ENCODE measurements at regions not wholly inside any gene's neighbourhood (a gene's known extent, or its start where the extent isn't known, plus 50 kb on each side); places are given as distances from the start of the nearest gene placed in this dataset.
"Not testable (repeated sequence)": the region's sequence is repeated elsewhere in the genome, so short reads cannot be mapped to it uniquely, and the experiment has no call there.

DNA sequence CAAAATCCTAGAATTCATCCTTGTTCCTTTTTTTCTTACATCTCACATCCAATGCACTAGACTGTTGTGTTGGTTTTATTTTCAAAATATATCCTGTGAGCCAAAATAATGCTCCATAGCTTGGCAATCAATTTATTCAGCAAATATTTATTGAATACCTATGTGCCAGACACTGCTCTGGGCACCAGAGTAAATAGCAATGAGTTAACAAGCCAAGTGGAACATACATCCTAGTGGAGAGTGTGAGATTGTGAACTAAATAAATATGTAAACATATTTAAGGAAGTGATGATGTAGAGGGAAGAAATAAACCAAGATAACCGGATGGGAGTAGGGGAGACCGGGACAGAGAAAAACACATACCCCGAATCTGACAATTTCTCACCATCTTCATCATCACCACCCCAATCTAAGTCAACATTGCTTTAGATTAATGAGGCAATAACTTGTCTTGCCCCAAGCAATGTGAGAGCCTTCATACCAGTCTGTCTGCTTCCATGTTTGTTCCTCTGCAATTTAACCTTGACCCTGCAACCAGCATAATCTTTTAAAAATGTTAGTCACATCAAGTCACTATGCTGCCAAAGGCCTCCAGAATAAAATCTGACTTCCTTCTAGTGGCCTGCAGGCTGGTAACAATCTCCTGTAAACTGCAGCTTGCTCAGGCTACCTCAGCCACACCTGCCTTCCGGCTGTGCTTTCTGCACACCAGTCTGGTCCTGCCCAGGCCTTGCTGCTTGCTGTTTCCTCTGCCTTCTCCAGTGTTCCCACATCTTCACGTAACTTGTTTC is 199.2 kb downstream of the DLEU7 start:
- no peak for DNase-seq (ENCODE audit: low spot score)

DNA sequence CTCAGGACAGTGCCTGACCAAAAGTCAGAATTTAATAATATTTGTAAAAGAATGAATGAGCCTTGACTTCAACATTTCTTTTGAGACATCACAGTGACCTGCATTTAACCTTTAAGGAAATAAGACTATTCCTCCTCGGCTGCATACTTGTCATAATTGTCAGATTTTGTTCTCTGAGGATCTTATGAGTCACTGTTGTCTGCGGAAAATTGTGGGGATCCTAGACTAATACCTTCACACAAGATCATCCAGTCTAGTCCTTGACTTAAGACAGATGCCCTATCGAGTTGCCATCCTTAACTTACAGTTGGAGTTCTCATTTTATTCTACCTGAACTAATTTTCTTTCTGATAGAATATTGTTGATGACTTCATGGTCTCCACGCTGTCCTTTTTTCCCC is 198.4 kb downstream of the DLEU7 start:
- intact Hi-C loops (cut with DNase I), result no loop called here
- DNase-seq (ENCODE audit: low spot score), result no peak

More for the DNA sequence above, 199.2 kb downstream of the DLEU7 start:
- intact Hi-C loops (cut with DNase I), result no loop called here

- DNase-seq (ENCODE audit: low spot score), result no peak
- intact Hi-C loops (cut with DNase I), result no loop called here
Measured at GRCh38 chr13:50646070-50646469, 197.4 kb downstream of the DLEU7 start.

- no peak for DNase-seq (ENCODE audit: low spot score)
- intact Hi-C loops (cut with DNase I), result no loop called here
Measured at GRCh38 chr13:50649211-50649610, 194.3 kb downstream of the DLEU7 start.

- intact Hi-C loops (cut with DNase I), result no loop called here
- DNase-seq (ENCODE audit: low spot score), result no peak
Measured at GRCh38 chr13:50650592-50651504, 192.6 kb downstream of the DLEU7 start.

- intact Hi-C loops (cut with DNase I), result no loop called here
- DNase-seq (ENCODE audit: low spot score), result no peak
Measured at GRCh38 chr13:50651922-50652321, 191.6 kb downstream of the DLEU7 start.

DNA sequence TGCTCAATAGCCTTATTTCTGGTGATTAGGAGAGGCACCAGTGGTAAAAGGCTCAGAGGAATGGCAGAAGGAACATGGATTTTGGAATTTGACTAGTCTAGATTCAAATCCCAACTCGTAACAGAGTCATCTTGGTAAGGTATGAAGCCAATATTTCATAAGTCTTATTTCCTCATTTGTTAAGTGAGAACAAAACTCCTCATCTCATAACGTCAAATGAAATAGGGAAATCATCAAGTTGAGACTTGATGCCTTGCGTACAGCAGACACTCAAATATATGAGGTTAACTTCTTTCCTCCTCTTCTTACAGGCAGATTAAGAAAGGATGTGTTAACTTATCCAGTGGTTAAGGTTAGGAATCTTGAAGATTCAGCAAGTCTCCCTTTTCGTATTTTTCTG is 189.2 kb downstream of the DLEU7 start:
- no peak for DNase-seq (ENCODE audit: low spot score)
- intact Hi-C loops (cut with DNase I), result no loop called here

DNA sequence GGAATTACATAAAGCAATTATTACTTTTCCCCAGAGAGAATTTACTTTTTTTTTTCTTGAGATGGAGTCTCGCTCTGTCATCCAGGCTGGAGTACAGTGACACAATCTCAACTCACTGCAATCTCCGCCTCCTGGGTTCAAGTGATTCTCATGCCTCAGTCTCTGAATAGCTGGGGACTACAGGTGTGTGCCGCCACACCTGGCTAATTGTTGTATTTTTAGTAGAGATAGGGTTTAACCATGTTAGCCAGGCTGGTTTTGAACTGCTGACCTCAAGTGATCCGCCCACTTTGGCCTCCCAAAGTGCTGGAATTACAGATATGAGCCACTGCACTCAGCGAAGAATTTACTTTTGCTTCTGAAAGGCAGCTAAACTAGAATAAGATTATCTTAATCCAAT is 181.6 kb downstream of the DLEU7 start:
- DNase-seq (ENCODE audit: low spot score); intact Hi-C loops (cut with DNase I): not testable (repeated sequence)

- no peak for DNase-seq (ENCODE audit: low spot score)
- intact Hi-C loops (cut with DNase I), result no loop called here
Measured at GRCh38 chr13:50664951-50665350, 178.5 kb downstream of the DLEU7 start.

- intact Hi-C loops (cut with DNase I), result no loop called here
- DNase-seq (ENCODE audit: low spot score), result no peak
Measured at GRCh38 chr13:50668049-50668448, 175.4 kb downstream of the DLEU7 start.

- no peak for DNase-seq (ENCODE audit: low spot score)
- intact Hi-C loops (cut with DNase I), result no loop called here
Measured at GRCh38 chr13:50668691-50669271, 174.7 kb downstream of the DLEU7 start.

DNA sequence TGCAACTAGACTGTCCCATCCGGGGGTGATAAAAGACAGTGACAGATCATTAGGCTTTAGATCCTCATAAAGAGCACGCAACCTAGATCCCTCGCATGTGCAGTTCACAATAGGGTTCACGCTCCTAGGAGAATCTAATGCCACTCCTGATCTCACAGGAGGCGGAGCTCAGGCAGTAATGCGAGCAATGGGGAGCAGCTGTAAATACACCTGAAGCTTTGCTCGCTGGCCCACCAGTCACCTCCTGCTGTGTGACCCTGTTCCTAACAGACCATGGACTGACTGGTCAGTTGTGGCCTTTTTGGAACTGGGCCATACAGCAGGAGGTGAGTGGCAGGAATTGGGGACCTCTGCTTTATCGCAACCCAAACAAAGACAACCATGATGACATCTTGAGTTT is 173.2 kb downstream of the DLEU7 start:
- intact Hi-C loops (cut with DNase I), result no loop called here
- no peak for DNase-seq (ENCODE audit: low spot score)

DNA sequence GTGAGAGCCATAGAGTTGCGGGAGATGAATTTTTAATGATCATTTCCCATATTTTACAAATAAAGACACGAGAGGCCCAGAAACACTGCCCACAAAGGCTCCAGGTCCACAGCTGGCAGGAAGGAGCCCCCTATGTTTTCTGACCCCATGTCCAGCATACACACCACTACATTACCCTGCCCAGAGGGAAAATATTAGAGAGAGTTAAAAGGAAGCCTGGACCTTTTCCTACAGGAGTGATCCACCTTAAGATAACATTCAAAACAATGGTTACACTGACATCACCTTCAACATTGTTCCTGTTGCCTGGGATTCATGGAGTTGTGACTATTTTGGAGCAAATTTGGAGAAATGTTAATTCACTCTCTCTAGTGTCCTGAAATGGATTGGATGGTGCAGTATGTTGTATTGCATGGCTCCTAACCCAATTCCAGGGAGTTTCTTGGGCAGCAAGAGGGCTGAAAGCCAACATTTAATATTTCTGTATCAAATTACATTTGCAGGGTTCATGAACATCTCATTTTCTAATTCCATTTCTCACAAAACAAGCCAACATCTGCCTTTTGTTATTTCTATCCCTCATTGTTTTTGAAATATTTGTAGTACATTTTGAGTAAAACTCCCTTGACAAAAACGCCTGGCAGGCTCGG is 172.5 kb downstream of the DLEU7 start:
- no peak for DNase-seq (ENCODE audit: low spot score)
- intact Hi-C loops (cut with DNase I), result no loop called here

- DNase-seq (ENCODE audit: low spot score), result no peak
- intact Hi-C loops (cut with DNase I), result no loop called here
Measured at GRCh38 chr13:50671497-50671850, 172.0 kb downstream of the DLEU7 start.

DNA sequence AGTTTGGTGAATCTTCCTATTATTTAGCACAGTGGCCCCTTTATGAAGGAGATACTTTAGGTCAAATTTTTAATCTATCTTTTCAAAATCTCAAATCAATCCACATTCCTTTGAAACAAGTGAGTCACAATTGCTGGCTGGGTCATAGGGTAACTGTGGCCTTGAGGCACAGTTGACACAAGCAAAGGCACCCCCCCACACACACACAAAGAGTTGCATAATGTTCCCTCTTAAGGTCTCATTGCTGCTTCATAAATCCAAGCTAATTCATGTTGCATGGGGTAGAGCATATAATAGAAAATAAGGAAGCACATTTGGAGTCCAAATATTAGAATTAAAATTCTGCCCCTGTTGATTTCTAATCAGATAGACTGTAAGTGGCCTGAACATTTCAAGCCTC is 171.5 kb downstream of the DLEU7 start:
- no peak for DNase-seq (ENCODE audit: low spot score)
- intact Hi-C loops (cut with DNase I), result no loop called here

- intact Hi-C loops (cut with DNase I), result no loop called here
- DNase-seq (ENCODE audit: low spot score), result no peak
Measured at GRCh38 chr13:50675651-50676050, 167.8 kb downstream of the DLEU7 start.

- intact Hi-C loops (cut with DNase I), result no loop called here
- DNase-seq (ENCODE audit: low spot score), result no peak
Measured at GRCh38 chr13:50676602-50677001, 166.9 kb downstream of the DLEU7 start.

DNA sequence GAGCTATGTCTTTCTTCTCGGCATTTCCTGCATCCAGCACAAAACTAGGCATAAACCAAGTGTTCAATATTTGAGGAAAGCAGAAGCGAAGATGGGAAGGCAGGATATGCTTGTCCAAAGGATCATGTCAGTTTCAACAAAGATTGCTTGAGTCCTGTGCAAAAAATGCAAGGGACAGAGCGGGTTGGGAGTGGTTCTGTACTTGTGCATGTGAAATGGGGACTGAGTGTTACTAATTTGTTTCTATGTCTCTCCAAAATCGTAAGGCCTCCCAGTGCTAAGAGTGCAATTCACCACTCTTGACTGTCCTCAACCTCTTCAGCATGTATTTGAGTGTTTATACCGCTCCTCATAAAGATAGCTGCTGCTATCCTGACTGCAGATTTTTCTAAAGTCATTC is 166.2 kb downstream of the DLEU7 start:
- intact Hi-C loops (cut with DNase I), result no loop called here
- no peak for DNase-seq (ENCODE audit: low spot score)

DNA sequence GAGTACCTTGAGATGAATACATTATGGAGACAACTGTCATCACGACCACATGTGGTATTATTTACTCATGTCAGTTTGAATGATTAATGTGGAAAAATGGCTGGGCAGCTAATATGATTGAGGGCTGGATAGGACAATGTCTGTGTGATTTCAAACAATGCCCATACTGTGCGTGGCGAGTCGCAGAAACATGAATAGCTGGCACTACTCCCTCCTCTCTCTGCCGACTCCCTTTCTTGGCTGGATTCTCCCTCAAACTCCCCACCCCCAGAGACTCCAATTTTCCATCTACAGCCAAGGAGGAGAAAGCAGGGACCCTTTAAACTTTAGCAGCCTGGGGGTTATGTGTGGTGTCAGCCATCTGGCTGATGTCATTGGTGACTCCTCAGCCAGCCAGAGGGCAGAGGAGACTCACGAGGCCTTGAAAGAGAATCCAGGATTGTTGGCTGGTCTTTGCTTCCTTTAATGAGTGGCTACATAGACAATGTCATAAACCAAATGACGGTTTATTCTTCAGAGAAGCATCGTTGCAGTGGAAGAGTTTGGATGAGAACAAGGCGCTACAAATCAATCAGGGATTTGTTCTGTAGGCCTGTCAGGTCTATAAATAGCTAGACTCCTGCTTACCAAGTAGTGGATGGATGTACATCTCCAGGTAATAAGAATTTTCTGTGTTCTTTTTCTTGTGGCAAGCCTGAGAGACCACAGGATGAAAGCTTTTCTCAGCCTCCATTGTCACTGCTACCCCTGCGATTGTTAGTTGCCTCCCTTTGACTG is 165.6 kb downstream of the DLEU7 start:
- no peak for DNase-seq (ENCODE audit: low spot score)
- intact Hi-C loops (cut with DNase I), result no loop called here

Measured in posterior vena cava (tissue), 2 donors.